GM10248 (cell line): ENCODE measurements at regions not wholly inside any gene's neighbourhood (a gene's known extent, or its start where the extent isn't known, plus 50 kb on each side); places are given as distances from the start of the nearest gene placed in this dataset.

Experiments
- CTCF ChIA-PET: fragments of 300-600 bp; sonication (Branson Sonifier 250); formaldehyde crosslinking; extraction: SDS; loops from one replicate; lab custom pipeline; 2021; ENCODE audit warnings: antibody characterized with exemption; lab: Yijun Ruan, JAX
- POLR2A ChIA-PET: fragments of 350-650 bp; sonication (Branson Sonifier 250); formaldehyde crosslinking; extraction: SDS; loops from one replicate; lab custom pipeline; 2020; ENCODE audit warnings: antibody characterized with exemption; lab: Yijun Ruan, JAX
- DNase-seq: peaks from one replicate; pipeline ENCODE4 v3.0.0; 2012; ENCODE audit errors: extremely low spot score
- CTCF ChIP-seq: IDR thresholded peaks from 2 replicates; pipeline ENCODE4 v1.5.1; 2012; ENCODE audit warnings: mild to moderate bottlenecking, low read depth; ENCODE audit errors: extremely low read depth, missing control alignments, control extremely low read depth

- DNase-seq: no peak
- ChIA-PET POLR2A (no interaction called here), CTCF (interaction anchor here (0.8 kb wide), 1 partner anchor 11 kb away, joined by 3 read pairs; no protein-coding TSS in a partner anchor)
- no peak for TF ChIP-seq CTCF
These were observed 473.1 kb downstream of the ATP23 start for GRCh38 chr12:58414398-58414871.

GRCh38 chr12:58415716-58416115, 474.3 kb downstream of the ATP23 start:
- DNase-seq: no peak
- CTCF ChIA-PET: interaction anchor here (0.9 to 1.4 kb wide), 3 partner anchors 9 to 174 kb away, joined by 3 read pairs; no protein-coding TSS in a partner anchor
- POLR2A ChIA-PET: no interaction called here
- no peak for TF ChIP-seq CTCF

- DNase-seq: no peak
- no peak for TF ChIP-seq CTCF
- POLR2A ChIA-PET: no interaction called here
- CTCF ChIA-PET: interaction anchor here (1.3 to 1.7 kb wide), 3 partner anchors 9 to 175 kb away, joined by 3 read pairs; no protein-coding TSS in a partner anchor
These were observed 474.9 kb downstream of the ATP23 start for GRCh38 chr12:58416236-58416635.

GRCh38 chr12:58419196-58419760, 477.9 kb downstream of the ATP23 start:
- POLR2A ChIA-PET: no interaction called here
- CTCF ChIA-PET: no interaction called here
- TF ChIP-seq CTCF: no peak
- no peak for DNase-seq

- CTCF ChIA-PET: no interaction called here
- TF ChIP-seq CTCF: no peak
- DNase-seq: no peak
- POLR2A ChIA-PET: no interaction called here
These were observed 478.5 kb downstream of the ATP23 start for GRCh38 chr12:58419905-58420304.

GRCh38 chr12:58420503-58420902, 479.1 kb downstream of the ATP23 start:
- CTCF ChIA-PET: interaction anchor here (0.8 kb wide), 1 partner anchor 24 kb away, joined by 3 read pairs; no protein-coding TSS in a partner anchor
- POLR2A ChIA-PET: no interaction called here
- no peak for TF ChIP-seq CTCF
- DNase-seq: no peak
